HEK293T (cell line): ENCODE measurements at regions not wholly inside any gene's neighbourhood (a gene's known extent, or its start where the extent isn't known, plus 50 kb on each side); places are given as distances from the start of the nearest gene placed in this dataset.

Experiments used
- CTBP1 ChIP-seq: fragments of 450-650 bp; IDR thresholded peaks from 2 replicates; pipeline ENCODE4 v1.6.1; 2016; ENCODE audit warnings: borderline replicate concordance
- ELF4 ChIP-seq: fragments of 450-650 bp; IDR thresholded peaks from 2 replicates; pipeline ENCODE4 v1.6.1; 2017; ENCODE audit warnings: antibody characterized with exemption
- FOXA1 ChIP-seq: fragments of 450-650 bp; IDR thresholded peaks from 2 replicates; pipeline ENCODE4 v1.6.1; 2016; ENCODE audit warnings: mild to moderate bottlenecking
- FOXM1 ChIP-seq: fragments of 450-650 bp; IDR thresholded peaks from 2 replicates; pipeline ENCODE4 v1.6.1; 2017; ENCODE audit warnings: mild to moderate bottlenecking, borderline replicate concordance
- HDGF ChIP-seq: fragments of 450-650 bp; IDR thresholded peaks from 2 replicates; pipeline ENCODE4 v1.6.1; 2017; ENCODE audit warnings: antibody characterized with exemption, borderline replicate concordance
- L3MBTL2 ChIP-seq: fragments of 450-650 bp; conservative IDR thresholded peaks from 2 replicates; pipeline ENCODE4 v1.6.1; 2016; ENCODE audit warnings: mild to moderate bottlenecking
- PKNOX1 ChIP-seq: fragments of 450-650 bp; IDR thresholded peaks from 2 replicates; pipeline ENCODE4 v1.6.1; 2016
- SP1 ChIP-seq: fragments of 450-650 bp; IDR thresholded peaks from 2 replicates; pipeline ENCODE4 v1.6.1; 2017
- SUZ12 ChIP-seq: fragments of 450-650 bp; IDR thresholded peaks from 2 replicates; pipeline ENCODE4 v1.6.1; 2016; ENCODE audit warnings: mild to moderate bottlenecking

GRCh38 chr5:92215116-92215515 is 832.0 kb upstream of the ARRDC3 start:
- TF ChIP-seq L3MBTL2 (no peak), PKNOX1 (no peak), FOXM1 (no peak), ELF4 (no peak), SP1 (no peak), HDGF (no peak), FOXA1 (no peak), SUZ12 (no peak), CTBP1 (no peak)
